ENCODE measurements at regions not wholly inside any gene's neighbourhood (a gene's known extent, or its start where the extent isn't known, plus 50 kb on each side); places are given as distances from the start of the nearest gene placed in this dataset.

DNA sequence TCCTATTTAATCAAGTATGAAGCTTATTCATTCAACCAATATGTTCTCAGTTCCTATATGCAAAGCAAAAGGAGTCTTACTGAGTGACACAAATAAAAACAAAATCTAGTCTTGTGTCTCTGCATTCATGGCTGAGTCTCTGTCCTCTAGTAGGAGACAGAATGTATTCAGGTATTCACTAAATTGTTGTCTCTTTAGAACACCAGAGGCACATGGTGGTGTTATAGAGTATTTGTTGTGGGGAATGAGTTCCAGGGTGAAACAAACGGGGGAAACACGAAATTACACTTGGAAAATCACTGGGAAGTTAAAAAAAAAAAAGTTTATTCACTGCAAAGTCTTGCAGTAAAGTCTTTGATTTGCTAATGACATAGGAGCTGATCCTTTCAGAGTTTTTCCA lies 131.7 kb upstream of the FSHR start:
- Histone ChIP-seq H3K27ac (ENCODE audit: low read length) (no peak overlapping the region), H3K4me1 (ENCODE audit: control insufficient read depth, insufficient read depth, low read length) (no peaks in the 10 kb centered on the region), H3K4me3 (ENCODE audit: low read depth in 2 of 2, low read length in 2 of 2) (no peak overlapping the region), H3K27me3 (ENCODE audit: control insufficient read depth, insufficient read depth, low read length) (no peaks in the 10 kb centered on the region), H3K36me3 (ENCODE audit: control insufficient read depth, insufficient read depth, low read length) (no peaks in the 10 kb centered on the region), H3K9me3 (ENCODE audit: control insufficient read depth, insufficient read depth, low read depth, low read length) (no peaks in the 10 kb centered on the region)
- intact Hi-C loops (cut with micrococcal nuclease; ENCODE audit: unreplicated experiment): no loop called here
- TF ChIP-seq POLR2AphosphoS5 (IDR thresholded peaks at IDR 0.05; ENCODE audit: low read depth, low read length) (no peak), TCF7L2 (IDR thresholded peaks at IDR 0.05; ENCODE audit: low read depth, low read length) (no peak), SIN3A (IDR thresholded peaks at IDR 0.05; ENCODE audit: borderline replicate concordance, insufficient read depth, low read depth, low read length) (no peak)
- TF ChIP-seq, protein P1, sequence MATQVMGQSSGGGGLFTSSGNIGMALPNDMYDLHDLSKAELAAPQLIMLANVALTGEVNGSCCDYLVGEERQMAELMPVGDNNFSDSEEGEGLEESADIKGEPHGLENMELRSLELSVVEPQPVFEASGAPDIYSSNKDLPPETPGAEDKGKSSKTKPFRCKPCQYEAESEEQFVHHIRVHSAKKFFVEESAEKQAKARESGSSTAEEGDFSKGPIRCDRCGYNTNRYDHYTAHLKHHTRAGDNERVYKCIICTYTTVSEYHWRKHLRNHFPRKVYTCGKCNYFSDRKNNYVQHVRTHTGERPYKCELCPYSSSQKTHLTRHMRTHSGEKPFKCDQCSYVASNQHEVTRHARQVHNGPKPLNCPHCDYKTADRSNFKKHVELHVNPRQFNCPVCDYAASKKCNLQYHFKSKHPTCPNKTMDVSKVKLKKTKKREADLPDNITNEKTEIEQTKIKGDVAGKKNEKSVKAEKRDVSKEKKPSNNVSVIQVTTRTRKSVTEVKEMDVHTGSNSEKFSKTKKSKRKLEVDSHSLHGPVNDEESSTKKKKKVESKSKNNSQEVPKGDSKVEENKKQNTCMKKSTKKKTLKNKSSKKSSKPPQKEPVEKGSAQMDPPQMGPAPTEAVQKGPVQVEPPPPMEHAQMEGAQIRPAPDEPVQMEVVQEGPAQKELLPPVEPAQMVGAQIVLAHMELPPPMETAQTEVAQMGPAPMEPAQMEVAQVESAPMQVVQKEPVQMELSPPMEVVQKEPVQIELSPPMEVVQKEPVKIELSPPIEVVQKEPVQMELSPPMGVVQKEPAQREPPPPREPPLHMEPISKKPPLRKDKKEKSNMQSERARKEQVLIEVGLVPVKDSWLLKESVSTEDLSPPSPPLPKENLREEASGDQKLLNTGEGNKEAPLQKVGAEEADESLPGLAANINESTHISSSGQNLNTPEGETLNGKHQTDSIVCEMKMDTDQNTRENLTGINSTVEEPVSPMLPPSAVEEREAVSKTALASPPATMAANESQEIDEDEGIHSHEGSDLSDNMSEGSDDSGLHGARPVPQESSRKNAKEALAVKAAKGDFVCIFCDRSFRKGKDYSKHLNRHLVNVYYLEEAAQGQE (IDR thresholded peaks at IDR 0.05; ENCODE audit: insufficient read depth in 1 of 2, low read depth in 2 of 2, low read length in 1 of 2): no peak
- TF ChIP-seq, protein P2, sequence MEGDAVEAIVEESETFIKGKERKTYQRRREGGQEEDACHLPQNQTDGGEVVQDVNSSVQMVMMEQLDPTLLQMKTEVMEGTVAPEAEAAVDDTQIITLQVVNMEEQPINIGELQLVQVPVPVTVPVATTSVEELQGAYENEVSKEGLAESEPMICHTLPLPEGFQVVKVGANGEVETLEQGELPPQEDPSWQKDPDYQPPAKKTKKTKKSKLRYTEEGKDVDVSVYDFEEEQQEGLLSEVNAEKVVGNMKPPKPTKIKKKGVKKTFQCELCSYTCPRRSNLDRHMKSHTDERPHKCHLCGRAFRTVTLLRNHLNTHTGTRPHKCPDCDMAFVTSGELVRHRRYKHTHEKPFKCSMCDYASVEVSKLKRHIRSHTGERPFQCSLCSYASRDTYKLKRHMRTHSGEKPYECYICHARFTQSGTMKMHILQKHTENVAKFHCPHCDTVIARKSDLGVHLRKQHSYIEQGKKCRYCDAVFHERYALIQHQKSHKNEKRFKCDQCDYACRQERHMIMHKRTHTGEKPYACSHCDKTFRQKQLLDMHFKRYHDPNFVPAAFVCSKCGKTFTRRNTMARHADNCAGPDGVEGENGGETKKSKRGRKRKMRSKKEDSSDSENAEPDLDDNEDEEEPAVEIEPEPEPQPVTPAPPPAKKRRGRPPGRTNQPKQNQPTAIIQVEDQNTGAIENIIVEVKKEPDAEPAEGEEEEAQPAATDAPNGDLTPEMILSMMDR (IDR thresholded peaks at IDR 0.05): no peak
- DNase-seq (ENCODE audit: low read depth, low spot score) (no peak), ATAC-seq (no peak)
- CTCF ChIA-PET: no interaction called here
- in situ Hi-C loops (cut with HindIII; ENCODE audit: low pct_unique_long_range_greater_than_20kb, low sequenced_read_pairs): no loop called here
- BruUV-seq (replicated peaks): no TSS peak
- POLR2A ChIA-PET: no interaction called here

DNA sequence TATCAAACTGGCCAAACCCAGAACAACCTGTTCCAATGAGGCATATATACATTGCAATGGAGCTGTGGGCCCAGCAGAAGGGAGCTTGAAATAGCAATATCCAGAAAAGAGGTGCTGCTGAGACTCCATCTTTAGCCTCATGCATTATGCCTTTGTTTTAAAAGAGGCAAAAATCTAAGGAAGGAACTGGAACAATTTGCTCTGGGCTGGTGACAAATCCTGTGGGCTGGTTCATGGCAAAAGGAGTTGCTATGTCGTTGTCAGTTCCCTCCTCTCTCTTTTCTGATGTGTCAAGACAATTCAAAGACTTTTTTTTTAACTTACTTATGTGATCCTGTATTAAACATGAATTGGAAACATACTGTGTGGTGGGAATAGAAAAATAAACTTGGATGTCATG lies 124.2 kb upstream of the FSHR start:
- ChIA-PET POLR2A (no interaction called here), CTCF (no interaction called here)
- TF ChIP-seq, protein P1 (IDR thresholded peaks at IDR 0.05; ENCODE audit: insufficient read depth in 1 of 2, low read depth in 2 of 2, low read length in 1 of 2): no peak
- TF ChIP-seq TCF7L2 (IDR thresholded peaks at IDR 0.05; ENCODE audit: low read depth, low read length) (no peak), POLR2AphosphoS5 (IDR thresholded peaks at IDR 0.05; ENCODE audit: low read depth, low read length) (no peak), SIN3A (IDR thresholded peaks at IDR 0.05; ENCODE audit: borderline replicate concordance, insufficient read depth, low read depth, low read length) (no peak)
- TF ChIP-seq, protein P2 (IDR thresholded peaks at IDR 0.05): no peak
- intact Hi-C loops (cut with micrococcal nuclease; ENCODE audit: unreplicated experiment) (no loop called here), in situ Hi-C loops (cut with HindIII; ENCODE audit: low pct_unique_long_range_greater_than_20kb, low sequenced_read_pairs) (no loop called here)
- Histone ChIP-seq H3K9me3 (ENCODE audit: control insufficient read depth, insufficient read depth, low read depth, low read length) (no peaks in the 10 kb centered on the region; the same call in 1 of the 2 replicates), H3K27ac (ENCODE audit: low read length) (no peak overlapping the region), H3K4me3 (ENCODE audit: low read depth in 2 of 2, low read length in 2 of 2) (no peak overlapping the region), H3K27me3 (ENCODE audit: control insufficient read depth, insufficient read depth, low read length) (no peaks in the 10 kb centered on the region), H3K4me1 (ENCODE audit: control insufficient read depth, insufficient read depth, low read length) (no peaks in the 10 kb centered on the region), H3K36me3 (ENCODE audit: control insufficient read depth, insufficient read depth, low read length) (no peaks in the 10 kb centered on the region)
- no peak for DNase-seq (ENCODE audit: low read depth, low spot score)
- BruUV-seq (replicated peaks): no TSS peak
- ATAC-seq: no peak

All from Panc1 (cell line).